GM19328 (cell line): ENCODE measurements at regions not wholly inside any gene's neighbourhood (a gene's known extent, or its start where the extent isn't known, plus 50 kb on each side); places are given as distances from the start of the nearest gene placed in this dataset.

ENCODE experiments used
- ATAC-seq: cut with Tn5 transposase; IDR thresholded peaks from one replicate; pipeline ENCODE4 v1.9.1; 2021; ENCODE audit warnings: mild to moderate bottlenecking, moderate library complexity; ENCODE audit not compliant: unreplicated experiment

DNA sequence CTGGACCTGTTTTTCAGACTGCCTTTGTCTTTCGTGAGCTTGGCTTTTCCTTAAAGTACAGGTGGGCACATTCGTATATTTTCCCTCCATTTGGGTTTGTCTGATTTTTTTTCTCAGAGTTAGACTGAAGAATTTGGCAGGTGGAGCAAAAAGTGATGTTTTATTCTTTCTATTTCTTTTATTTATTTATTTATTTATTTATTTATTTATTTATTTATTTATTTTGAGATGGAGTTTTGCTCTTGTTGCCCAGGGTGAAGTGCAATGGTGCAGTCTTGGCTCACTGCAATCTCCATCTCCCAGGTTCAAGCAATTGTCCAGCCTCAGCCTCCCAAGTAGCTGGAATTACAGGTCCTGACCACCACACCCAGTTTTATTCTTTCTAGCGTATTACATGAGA, 1805.1 kb upstream of the WWC1 start:
- ATAC-seq = no peak

DNA sequence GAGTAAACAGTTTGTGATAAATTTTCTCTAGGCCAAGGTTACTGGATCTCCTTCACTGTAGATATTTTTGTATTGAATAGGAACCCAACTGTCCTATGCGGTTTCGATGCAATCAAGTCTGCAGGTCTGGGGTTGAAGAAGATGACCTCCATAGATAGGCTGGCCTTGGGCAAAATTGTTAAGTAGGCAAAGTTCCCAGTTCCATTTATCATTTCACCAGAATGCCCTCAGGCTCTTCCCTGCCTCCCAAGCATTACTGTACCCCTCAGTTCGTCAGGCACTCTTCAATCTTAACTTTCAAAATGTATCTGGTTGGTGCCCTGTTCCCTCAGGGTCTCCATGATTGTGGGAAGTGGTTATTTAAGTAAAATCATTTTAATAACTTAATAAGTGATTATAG, 1802.9 kb upstream of the WWC1 start:
- ATAC-seq = no peak

DNA sequence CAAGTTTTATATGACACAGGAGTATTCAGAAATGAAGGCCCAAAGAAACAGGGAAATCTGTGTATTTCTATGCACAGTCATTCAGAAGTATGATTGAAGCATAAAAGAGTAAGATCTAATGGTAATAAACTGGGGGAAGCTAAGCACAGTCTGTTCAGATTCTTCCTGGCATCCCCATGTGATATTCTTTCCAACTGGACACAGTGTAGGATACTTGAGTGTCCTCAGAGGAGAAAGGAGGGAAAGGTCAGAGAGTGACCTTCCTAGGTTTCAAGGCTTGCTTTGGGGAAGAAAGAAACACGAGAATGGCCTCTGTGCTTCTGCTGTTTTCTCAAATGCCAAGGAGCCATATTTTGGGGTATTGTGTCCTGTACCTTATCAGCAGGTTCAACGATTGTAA, 1798.4 kb upstream of the WWC1 start:
- no peak for ATAC-seq

DNA sequence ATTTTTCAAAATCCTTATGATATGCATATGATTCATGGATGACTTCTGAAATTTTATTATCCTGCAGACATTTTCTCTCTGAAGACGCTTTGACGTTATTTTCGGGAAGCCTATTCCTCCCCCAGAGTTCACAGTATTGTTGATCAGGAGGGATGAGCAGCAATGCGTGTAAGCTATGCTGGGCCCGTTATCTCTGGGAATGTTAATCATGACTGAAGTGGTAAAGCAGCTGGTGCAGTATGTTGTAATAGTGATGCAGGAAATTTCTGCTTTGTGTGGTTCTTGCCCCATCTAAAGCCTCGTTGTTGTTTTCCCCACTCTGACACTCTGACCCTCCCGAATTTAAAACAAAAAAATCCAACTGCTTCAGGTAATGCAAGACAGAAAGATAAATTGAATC, 1797.8 kb upstream of the WWC1 start:
- no peak for ATAC-seq

DNA sequence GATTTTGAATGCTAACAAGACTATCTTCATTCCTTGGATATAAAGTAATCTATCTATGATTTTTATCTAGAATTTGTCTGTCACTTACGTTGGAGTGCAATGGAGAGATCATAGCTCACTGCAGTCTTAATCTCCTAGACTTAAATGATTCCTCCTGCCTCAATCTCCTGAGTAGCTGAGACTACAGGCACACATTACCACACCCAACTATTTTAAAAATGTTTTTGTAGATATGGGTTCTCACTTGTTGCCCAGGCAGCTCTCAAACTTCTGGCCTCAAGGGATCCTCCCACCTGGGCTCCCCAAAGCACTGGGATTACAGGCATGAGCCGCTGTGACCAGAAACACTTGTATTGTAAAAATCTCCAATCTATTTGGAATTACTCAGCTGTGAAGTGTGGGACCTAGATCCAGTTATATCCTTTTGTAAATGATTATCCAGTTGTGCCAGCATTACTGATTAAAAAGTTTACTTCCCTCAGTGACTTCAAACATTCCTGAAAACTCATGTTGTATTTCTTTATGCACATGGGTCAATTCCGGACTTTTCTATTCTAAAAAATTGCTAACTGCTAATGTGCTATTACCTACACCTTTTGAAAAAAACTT, 1793.8 kb upstream of the WWC1 start:
- ATAC-seq = no peak

DNA sequence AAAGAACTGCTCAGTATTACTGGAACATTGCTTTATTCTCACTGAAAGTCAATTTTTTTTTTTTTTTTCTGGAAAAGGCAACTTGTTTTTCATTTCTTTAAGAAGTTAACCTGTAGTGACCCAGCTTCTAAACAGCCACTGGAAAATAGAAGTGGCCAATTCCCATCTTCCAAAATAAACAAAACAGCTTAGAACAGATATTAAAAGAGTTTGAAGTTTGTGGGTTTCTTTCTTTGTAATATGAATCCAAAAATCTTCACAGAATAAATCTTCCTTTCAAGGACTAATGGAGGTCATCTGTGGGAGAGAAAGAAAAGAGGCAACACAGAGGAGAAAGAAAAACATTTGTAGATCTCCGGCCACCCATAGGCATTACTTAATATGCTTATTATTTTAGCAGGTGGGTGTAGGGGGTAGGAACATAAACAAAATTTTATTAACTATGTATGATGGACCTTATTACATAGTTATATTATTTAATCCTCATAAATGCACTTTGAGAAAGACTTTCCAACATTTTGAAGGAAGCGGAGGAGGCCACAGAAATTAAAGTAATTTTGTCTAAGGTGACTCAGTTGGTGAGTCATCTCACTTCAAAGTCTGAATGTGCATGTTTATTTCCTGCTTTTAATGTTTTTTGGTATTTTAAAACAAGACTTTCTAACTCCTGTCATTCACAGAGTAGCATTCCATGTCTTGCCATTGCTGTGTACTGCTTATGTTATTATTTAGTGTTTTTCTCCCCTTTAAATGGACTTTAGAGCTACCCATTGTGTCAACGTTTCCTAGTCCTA, 1791.8 kb upstream of the WWC1 start:
- no peak for ATAC-seq

DNA sequence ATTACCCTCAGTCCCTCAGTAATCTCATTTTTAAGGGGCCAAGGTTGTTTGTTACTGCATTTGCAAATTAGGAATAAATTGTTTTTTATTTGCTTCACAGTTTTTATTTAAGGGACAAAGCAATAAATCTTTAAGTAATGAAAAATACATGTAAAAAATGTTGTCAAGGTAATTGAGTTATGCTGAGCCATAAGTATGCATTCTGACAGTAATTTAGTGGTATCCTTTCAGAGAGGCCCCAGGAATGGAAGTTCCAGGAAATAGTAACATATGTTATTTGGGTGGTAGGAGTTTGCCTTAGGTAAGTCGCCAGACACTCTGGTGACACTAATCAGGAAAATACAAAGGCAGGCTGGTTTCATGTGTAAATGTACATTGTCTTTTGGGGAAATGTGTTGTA, 1787.9 kb upstream of the WWC1 start:
- no peak for ATAC-seq

DNA sequence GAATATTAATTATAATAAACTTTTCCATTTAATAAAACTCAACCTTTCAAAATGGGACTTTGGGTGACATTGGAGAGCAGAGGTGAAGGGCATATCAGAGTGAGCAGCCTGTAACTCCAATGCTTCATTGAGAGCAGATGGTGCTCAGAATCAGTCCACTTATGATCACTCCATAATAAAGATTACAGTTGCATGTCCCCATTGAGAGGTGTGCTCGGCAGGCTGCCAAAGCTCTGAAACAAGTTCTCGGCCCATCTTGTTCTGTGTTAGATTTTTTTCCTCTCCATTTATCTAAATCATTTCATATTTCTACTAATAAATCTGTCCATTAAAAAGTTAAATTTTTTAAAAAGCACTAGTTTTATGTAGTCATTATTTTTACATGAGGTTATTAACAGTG, 1786.4 kb upstream of the WWC1 start:
- no peak for ATAC-seq

DNA sequence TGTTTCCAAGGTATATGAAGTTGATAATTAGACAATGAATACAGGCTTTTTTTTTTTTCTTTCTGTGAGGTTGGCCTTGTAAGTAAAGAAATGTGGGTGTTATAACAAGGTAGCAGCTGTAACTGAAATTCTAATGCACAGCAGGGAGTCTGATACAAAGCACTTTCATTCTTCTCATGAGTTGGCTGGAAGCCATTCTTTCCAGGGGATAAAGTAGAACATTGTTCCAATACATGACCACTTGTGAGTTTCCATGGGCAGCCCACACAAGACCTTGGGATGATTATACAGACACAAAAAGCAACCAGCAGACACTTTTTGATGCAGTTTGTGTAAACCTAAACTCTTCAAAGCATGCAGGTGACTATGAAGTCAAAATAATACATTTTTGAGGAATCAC, 1785.9 kb upstream of the WWC1 start:
- no peak for ATAC-seq

DNA sequence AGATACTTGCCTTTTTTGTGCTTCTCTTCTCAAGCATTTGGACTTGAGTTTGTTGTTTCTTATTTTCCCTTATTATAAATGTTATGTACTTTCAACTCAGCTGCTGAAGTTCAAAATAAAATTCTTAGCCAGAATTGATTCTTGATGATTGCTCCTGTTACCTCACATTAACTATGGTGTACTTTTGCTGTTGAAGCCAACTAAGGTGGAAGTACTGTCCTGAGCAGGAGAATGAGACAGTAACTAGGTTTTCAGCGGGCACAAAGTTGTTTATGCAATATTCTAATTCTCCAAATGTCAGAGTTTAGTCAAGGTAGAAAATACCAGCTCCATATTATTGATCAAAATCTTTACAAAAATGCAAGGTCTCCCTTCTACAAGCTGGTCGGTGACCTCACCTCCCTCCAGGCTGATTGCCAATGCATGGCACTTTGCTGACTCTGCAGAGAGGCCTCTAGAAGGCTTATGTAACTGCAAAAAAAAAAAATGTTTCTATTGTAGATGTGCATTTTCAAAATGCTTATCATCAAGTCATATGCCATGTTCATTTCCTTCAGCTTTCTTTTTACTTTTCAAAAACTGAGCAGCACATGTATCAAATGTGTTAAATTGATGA, 1783.5 kb upstream of the WWC1 start:
- ATAC-seq = no peak

DNA sequence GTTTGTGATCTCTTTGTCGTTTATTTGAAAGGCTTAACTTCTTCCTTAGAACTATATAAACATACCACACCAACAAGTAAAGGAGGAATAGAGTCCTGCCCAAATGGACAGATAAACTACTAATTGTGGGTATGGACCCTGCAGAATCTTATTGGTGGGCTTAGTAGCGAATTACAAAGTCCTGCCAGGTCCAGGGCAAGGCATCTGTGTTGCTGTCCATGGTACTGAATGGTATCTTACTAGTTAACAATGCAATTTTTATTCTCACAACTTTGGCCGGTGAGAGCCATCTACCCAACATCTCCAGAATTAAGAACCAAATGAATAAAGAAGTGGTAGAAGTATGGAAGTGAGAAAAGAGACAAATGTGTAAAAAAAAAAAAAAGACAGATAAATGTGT, 1782.4 kb upstream of the WWC1 start:
- ATAC-seq = no peak

DNA sequence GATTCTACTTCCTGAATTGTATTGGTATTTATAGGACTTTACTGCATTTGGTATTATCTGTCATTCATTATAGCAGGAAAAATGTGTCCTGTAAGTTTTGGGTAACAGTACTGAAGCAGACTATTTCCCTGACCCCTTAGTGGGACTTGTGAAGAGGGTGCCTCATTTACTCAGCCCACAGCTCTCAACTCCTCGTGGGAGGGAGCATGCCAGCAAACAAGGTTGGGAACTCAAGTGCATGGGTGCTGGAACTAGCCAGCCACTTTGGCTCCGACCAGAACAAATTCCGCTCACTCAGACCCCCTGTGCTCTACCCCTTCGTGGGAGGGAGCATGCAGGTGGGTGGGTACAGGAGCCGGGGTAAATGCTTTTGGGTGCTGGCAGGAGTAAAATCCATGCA, 1773.5 kb upstream of the WWC1 start:
- ATAC-seq = no peak

DNA sequence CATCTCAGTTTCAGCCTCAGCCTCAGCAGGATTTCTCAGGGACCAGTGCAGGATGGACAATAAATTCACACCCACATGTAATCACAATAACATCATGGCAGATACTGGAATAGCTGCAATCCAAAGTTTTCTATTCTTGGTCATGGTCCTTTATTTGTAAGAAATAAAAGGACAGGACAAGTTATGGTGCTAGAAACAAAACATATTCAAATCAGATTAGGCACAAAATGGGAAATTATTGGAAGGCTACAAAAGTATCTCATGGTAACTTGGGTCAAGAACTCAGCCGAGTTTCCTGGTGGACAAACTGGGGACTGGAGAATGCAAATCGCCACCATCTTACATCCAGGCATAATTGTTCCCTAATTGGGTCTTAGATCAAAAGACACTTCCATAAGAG, 1768.2 kb upstream of the WWC1 start:
- ATAC-seq = no peak

DNA sequence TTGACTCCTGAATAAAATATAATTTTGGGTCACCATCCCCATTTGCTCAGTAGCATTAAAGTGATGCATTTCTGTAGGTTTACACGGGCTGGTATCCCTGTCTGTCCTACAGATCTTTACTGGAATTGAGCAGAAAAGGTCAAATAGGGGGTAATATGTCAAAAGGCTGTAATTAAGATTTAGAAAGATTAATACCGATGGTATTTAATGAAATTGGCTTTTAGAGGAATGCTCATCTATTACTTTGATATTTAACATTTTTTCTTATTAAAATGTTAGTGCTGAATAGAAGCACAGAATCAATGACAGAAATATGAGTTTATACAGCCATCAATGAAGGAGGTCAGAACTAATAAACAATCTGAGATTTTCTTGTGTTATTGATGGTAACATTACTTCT, 1762.2 kb upstream of the WWC1 start:
- ATAC-seq = no peak

DNA sequence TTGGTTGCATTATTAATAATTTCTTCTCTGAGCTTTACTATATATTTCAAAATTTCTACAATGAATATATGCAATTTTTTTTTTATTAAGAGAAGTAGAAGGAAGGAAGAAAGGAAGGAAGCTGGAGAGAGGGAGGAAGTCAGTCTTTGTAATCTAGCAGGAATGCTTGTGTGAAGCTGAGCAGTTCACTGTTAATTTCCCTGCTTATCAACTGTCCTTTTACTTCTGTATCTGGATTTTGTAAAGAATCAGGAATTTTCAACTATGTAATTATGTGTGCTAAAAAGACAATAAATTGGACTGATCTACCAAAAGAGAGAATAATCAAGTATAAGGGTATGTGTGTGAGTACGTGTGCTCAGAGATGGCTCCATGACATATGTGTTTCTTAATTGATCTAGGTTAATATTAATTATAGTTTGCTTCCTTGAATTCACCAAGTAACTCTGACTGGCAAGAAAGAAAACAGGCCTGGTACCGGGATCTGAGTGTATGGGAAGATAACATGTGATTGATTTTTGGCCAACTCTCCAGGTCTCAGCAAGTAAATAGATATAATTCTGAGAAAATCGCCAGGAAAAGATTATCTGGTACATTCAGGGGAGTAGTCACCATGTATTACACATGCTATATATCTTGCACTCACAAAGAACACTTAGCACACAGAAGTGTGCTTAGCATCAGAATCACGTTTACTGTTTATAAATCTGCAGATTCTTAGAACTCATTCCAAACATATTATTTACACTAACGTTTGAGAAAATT, 1758.8 kb upstream of the WWC1 start:
- no peak for ATAC-seq

DNA sequence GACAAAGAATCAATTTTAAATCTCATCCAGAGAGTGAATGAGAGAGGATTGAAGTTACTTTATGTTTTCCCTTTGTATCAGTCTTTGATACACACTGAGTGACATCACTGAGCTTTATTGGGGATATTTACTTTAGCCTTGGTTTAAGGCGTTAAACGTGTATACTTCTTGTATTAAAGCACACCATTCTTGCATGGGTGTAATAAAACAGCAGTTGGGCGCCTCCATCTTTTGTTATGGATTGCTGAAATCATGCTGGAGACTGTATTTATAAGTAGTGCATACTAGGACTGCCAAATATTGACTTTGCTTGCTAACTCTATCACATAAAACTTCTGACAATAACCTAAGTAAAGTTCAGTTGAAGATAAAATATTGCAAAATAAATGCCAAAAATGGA, 1755.8 kb upstream of the WWC1 start:
- no peak for ATAC-seq

DNA sequence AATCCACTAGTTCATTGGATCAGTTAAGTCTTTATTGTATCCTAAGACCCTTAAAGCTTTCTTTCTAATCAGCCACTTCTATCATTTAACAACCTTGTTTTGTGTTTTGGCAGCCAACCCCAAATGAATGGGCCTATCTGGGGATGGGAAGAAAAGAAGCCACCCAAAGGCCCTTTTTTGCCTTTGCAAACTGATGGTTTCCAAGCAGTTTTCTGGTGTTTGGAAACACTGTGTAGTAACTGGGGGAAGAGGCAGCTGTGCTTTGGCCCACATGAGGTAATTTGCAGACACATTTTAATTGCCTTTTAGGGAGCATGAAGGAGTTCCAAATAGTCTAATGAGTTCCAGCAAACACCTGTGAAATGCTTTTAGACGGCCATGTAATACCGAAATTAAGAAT, 1751.3 kb upstream of the WWC1 start:
- no peak for ATAC-seq

DNA sequence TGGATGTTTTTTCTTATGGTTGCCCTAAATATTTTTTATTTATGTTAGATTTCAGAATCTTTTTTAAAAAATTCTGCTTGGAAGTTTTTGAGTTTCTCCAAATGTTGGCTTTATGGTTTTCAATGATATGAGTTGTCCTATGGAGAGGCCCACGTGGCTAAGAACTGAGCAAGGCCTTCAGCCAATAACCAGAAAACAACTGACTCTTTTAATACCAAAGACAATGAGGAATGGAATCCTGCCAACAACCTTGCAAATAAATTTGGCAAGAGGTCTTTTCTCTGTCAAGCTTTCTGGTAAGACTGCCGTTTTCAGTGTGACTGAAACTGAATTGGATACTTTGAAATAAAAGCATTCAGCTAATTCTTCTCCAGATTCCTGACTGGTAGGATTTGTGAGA, 1740.1 kb upstream of the WWC1 start:
- no peak for ATAC-seq

DNA sequence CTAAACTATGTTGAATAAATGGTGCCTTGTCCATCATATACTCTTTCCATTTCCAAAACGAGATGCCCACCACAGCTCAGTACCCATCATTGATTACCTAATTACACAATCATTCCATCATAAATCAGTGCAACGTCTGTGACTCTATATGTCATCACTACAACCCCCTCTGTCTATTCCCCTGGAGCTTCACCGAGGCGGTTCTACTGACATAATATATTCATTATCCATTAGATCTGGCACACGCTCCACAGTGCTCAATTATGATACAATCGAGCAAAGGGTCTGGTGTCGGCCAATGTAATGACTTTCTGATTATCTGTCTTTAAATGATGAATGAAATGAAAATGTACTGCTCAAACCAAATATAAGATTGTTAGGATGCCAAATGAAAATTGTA, 1737.7 kb upstream of the WWC1 start:
- no peak for ATAC-seq

DNA sequence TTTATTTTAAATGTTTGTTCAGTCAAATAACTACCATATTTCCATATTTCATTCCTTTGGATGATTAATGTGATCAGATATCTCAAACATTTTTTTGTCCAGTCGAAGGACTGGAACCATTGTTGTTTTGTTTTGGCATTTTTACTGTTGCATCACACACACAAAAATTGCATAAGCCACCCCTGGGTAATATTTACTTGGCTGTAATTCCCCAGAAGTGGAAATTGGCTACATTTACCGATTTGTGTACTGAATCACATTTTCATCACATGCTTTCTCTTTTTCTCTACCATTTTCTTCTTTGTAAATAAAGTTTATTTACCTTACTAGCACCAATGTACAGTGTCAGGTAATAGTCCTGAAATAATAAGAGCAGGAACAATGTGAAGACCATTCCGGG, 1729.7 kb upstream of the WWC1 start:
- no peak for ATAC-seq

DNA sequence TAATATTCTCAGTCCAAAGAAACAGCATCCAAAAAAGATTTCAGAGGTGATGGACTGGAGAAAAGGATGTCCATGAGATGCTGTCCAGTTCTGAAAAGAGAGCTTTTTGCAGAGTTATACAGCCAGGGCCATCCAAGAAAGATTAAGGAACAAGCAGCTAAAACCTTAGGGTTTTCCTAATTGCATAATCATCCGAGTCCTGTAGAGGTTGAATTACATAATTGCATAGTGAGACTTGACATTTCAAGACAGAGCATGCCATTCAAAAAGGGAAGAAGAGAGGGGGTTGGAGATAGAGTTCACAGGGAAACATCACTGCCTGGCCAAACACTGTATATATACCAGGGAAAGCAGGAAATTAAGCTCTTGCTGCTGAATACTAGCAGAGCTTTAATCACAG, 1729.2 kb upstream of the WWC1 start:
- ATAC-seq = no peak

DNA sequence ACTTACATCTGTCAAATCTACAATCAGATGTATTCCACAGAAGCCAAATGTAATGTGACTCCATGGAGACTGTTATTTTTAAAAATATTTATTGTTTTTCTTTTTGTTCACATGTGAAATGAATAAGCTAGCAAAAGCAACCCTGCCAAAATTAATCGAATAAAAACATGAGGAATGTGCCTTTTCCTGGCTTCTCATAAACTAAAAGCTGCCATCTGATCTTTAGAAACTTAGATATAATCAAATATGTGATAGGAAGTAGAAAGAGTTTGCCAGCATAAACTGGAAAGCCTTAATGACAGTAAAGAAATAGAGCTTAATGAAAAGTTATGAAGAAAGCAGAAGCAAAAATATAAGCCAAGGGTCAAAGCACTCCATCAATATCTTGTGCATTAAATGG, 1724.7 kb upstream of the WWC1 start:
- ATAC-seq = no peak
